Ovary (tissue), 3 donors: ENCODE measurements at regions not wholly inside any gene's neighbourhood (a gene's known extent, or its start where the extent isn't known, plus 50 kb on each side); places are given as distances from the start of the nearest gene placed in this dataset.

Source experiments
- EP300 ChIP-seq: sonication (generic); formaldehyde crosslinking; IDR thresholded peaks from one replicate; pipeline ENCODE4 v1.6.1; 2017; ENCODE audit warnings: antibody characterized with exemption
- POLR2A ChIP-seq: fragments of 450-650 bp; IDR thresholded peaks from one replicate; pipeline ENCODE4 v1.6.1; 2017; ENCODE audit warnings: antibody characterized with exemption, mild to moderate bottlenecking, moderate library complexity
- TF ChIP-seq, protein P1 (sequence below), 3 donors: fragments of 450-650 bp in 2 of 3; fragments of 200-600 bp in 1 of 3; IDR thresholded peaks; one replicate each; pipeline versions ENCODE4 v1.5.1 to v1.8.0; 2016 to 2022; ENCODE audit warnings: antibody characterized with exemption in 3 of 3, mild to moderate bottlenecking in 1 of 3
- donor health status: DM: no; HTN: no; CAD: no.

DNA sequence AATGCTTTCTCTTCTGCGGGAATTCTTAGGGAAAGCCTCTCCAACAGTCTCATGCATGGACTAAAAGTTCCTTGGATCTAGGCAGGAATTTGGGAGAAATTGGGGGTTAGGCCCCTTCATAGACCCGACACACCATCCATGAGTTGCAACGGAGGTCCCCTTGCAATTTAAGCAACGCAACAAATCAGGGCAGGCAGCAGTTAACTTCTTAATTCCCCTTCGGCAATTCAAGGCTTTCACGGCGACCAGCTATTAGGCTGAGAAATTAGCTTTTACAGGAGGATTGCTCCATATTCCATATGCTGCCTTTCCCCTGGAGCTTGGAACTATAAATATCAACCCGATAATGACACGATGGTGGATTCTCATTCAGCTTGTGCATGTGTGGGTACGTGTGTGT is 241.0 kb downstream of the SHOX start:
- TF ChIP-seq, protein P1, sequence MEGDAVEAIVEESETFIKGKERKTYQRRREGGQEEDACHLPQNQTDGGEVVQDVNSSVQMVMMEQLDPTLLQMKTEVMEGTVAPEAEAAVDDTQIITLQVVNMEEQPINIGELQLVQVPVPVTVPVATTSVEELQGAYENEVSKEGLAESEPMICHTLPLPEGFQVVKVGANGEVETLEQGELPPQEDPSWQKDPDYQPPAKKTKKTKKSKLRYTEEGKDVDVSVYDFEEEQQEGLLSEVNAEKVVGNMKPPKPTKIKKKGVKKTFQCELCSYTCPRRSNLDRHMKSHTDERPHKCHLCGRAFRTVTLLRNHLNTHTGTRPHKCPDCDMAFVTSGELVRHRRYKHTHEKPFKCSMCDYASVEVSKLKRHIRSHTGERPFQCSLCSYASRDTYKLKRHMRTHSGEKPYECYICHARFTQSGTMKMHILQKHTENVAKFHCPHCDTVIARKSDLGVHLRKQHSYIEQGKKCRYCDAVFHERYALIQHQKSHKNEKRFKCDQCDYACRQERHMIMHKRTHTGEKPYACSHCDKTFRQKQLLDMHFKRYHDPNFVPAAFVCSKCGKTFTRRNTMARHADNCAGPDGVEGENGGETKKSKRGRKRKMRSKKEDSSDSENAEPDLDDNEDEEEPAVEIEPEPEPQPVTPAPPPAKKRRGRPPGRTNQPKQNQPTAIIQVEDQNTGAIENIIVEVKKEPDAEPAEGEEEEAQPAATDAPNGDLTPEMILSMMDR (IDR thresholded peaks at IDR 0.05): no peak
- no peak for TF ChIP-seq EP300
- no peak for TF ChIP-seq POLR2A
